RKO (cell line): ENCODE measurements at regions not wholly inside any gene's neighbourhood (a gene's known extent, or its start where the extent isn't known, plus 50 kb on each side); places are given as distances from the start of the nearest gene placed in this dataset.

Source experiments
- DNase-seq: peaks from one replicate; pipeline ENCODE4 v3.0.0-alpha.2; 2016; ENCODE audit warnings: low spot score

DNA sequence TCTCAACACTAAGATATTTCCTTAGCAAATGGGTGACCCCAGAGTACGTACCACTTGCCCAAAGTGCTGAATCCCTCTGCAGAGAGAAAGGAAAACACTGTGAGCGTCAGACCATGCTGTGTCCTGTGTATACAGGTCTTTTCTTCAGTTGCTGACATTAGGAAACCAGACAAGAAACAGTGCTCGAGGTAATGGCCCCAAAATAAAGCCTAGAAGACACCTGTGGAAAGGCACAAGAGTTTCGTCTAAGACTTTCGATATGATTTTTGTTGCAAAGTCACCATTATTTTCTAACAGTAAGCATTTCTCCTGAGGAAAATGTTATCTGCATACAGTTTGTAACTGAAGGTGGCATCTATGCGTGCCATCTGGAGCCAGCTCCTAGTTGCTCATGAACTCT is 62.0 kb upstream of the SIMC1 start:
- no peak for DNase-seq

DNA sequence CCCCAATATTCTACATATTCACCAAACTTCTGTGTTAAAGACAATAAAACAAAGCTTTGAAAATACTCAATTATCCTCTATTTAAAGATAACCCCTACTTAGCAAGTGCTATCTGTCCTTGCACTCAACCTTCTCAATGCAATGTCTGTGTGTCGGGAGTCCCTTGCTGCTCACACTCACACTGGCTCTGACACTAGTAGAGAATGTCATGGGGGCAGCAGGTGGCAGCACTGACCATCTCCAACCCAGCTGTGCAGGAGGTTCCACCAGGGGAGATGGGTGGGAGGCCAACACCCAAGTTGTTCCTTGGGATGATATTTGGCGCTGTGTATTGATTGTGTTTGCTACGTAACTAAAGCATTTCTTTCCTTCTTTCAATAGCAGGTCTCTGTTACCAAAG is 59.4 kb upstream of the SIMC1 start:
- DNase-seq, result no peak

DNA sequence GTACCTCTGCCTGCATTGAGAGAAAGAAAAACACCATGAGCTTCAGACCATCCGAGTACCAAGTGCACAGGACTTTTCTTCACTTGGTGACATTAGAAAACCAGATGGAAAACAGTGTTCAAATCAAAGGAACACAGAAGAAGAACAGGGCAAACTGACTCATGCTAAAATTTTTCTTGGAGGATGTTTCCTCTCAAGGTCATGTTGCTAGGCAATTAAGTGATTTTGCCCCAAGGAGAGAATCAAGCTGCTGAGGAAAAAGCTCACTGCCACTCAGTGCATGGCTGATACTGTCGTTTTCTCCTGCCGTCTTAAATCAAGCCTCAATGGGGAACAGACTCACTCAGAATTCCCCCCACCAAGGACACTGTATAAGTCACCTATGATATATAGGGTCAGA is 57.9 kb upstream of the SIMC1 start:
- DNase-seq, result no peak

DNA sequence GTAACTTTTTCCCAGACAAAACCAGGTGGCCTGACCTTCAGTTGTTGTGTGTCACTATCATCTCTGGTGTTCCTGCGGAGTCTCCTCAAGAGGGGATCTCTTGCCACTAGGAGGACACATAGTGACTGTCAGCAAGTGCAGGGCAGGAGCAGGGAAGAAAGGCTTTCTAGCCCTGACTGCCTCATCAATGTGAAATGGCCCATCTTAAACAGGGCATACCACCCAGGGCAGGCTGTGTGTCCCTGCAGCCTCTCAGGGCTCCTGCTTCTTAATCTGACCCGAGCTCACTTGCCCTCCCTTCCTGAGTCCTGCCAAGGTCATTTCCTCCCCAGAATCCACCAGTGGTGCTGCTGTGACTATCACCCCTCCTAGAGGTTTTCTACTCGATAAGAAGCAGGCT is 57.4 kb upstream of the SIMC1 start:
- DNase-seq, result no peak

DNA sequence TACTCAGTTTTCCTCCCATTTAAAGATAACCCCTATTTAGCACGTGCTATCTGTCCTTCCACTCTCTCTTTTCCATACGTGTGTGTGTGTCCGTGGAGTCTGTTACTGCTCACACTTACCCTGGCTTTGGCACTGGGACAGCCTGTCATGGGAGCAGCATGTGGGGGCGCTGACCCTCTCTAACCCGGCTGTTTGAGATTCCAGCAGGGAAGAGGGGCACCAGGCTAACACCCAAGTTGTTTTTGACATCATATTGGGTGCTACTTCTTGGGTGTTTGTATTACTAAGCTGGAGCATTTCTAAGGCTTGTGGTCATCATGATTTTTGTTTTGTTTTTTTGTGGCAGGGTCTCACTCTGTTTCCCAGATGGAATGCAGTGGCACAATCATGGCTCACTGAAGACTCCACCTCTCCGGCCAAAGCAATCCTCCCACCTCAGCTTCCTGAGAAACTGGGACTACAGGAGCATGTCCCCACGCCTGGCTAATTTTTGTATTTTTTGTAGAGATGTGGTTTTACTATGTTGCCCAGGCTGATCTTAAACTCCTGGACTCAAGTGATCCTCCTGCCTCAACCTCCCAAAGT is 56.9 kb upstream of the SIMC1 start:
- no peak for DNase-seq

DNA sequence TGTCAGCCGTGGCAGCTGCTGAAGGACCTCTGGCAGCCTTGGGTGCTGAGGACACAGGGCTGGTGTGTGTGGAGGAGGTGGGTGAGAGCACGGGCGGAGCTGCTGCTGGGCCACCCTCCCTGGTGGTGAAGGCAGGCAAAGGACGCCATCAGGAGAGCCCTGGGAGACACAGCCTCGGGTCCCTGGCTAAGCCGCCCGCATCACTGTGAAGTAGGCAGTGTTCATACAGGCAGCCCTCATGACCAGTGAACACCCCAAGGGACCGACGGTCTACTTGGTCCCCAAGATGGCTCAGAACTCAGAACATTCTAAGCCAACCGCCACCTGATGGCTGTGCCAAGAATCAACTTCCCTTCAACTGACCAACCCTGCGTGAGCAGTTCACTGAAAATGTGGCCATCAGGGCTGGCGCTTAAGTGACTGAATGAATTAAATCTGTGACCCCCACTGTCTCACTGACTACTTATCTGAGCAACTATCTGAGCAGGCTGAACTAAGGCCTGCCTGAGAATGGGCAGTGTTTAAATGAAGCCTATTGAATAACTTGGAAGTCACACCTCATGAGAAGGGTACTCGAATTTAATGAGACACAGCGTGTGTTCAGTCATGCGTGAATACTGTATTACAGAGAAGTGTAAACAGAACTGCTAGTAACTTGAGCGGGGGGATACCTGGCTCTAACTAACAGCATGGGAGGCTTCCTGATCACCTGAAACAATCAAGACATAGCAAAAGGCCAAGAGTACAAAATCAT is 54.7 kb upstream of the SIMC1 start:
- DNase-seq, result no peak

DNA sequence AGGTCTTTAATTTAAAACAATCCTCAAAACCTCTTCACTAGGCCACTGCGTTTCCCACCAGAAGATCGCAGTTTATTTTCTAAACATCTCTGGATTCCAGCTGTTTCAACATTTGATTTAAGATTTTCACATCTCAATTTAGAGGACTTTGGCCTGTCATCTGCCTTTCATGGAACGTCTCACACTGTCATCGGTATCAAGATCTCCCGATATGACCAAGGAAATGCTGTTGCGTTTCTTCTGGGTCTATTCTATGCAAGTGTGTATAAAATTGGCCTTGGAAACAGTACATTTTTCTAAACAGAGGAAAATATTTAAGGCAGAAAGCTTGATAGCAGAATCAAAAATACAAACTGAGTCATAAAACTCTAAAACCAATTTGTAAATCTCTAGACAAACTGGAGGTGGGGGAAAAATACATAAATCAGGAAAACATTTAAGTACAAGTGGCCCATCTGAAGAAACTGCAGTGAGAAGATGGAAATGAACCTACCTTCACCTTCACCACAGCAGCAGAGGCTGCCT is 53.6 kb upstream of the SIMC1 start:
- DNase-seq, result no peak

DNA sequence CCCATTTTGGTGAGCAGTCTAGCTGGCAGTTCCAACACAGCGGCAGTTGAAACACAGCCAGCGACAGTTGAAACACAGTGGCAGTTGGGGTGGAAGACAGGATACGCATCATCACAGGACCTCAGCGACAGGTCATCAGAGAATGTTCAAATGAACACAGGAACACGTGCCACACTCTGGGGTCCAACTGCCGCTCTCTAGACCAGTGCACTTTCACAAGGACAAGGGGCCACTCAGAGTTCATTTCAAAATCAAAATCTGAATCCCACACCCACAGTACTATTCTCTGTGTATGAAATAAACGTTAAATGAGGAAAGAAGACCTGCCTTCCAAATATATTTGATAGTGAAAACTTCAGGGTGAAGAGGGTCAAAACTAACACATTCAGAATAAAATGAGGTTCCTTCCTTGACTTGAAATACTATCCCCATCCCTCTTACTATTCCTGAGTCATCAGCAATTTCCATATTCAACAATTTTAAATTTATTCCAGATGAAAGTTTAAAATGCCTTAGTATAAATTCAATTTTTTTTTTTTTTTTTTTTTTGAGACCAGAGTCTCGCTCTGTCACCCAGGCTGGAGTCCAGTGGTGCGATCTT is 53.0 kb upstream of the SIMC1 start:
- DNase-seq, result no peak

DNA sequence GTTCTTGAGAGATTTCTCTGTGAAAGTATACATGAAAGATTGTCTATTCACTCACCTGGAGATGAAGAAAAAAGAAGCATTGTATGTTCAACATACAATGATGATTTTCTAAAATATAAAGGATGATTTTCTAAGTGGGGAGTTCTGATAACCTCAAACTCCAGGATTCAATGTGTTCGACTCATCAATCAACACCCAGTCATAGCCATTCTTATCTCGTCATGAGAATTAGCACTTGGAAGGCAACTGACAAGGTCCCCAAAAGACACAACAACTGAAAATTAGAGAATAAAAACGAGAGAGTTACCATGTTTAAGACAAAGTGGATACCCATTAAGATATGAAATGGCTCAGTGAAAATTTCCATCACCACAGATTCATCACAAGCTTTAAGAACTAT is 52.1 kb upstream of the SIMC1 start:
- no peak for DNase-seq

DNA sequence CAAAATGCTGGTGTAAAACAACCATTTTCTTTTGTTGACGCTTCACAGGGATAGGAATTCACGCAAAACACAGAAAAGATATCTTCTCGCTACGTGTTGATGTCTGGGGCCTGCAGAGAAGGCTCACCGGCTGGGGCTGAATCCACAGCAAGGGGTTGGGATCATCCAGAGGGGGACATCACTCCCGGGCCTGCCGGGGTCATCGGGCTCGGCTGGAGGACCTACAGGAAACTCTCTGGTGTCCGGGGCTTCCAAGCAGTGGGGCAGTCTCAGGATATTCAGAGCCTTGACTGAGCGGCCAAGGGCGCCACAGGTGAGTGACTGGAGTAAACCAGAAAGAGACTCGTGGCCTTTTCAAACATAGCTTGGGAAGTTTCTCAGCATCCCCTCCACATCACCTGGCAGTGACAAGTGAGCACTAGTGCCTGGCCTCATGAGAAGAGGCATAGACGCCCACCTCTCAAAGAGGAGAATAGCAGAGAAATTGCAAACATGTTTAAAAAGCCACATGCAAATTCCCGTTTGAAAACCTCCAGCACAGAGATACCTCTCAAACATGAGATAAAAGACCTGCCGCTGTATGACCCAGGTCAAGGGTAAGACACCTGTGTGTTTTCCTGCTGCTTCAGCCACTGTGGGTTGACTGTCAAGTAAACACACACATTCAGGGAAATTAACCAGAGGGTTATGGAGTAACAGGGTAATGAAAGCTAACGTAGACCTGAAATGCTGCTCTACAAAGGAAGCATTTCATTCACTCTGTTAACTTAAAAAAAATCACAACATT is 50.8 kb upstream of the SIMC1 start:
- no peak for DNase-seq

DNA sequence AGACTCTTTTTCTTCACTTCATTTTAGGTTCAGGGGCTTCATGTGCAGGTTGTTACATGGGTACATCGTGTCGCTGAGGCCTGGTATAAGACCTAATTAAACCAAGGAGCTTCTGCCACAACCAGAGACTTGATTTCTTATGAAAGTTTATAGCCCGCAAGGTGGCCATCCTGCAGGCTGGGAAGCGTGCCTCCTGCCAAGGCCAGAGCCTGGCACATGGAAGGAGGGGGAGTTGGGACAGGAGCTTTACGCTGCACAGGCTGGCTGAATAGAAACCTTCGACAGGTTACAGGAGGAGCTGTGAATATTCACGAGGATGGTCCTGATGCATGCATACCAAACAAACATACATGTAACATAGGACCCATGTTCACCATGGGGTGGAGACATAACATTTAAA is 50.1 kb upstream of the SIMC1 start:
- DNase-seq, result no peak
